GM18951 (cell line): ENCODE measurements at regions not wholly inside any gene's neighbourhood (a gene's known extent, or its start where the extent isn't known, plus 50 kb on each side); places are given as distances from the start of the nearest gene placed in this dataset.

Experiments
- POLR2A ChIP-seq: IDR thresholded peaks from 4 replicates; pipeline ENCODE4 v1.6.1; 2011; ENCODE audit warnings: mild to moderate bottlenecking; ENCODE audit not compliant: insufficient read length, insufficient read depth; ENCODE audit errors: extremely low read depth
- in situ Hi-C: fragments of 300-500 bp; cut with MboI; formaldehyde crosslinking; loops from one replicate; pipeline ENCODE4 v1.12.0; 2022; ENCODE audit warnings: low sequenced_read_pairs, mixed read lengths, inconsistent platforms; ENCODE audit not compliant: unreplicated experiment

DNA sequence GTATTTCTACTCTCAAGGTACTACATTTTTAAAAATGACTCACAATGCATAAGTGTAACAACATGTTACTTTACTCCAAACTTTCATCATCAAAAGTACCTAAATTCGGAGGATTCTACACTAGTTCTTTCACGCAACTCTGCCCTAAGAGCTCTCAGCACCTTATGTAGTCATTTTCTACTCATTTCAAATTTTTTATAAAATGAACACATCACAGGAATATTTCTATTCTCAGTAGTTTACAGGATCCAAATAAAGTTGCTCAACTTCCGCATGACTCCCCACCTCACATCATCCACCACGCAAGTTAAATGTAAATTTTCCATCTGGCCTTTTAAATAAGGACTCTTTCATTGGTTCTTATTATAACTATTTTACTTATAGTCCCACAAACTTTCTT is 344.9 kb upstream of the MANEA start:
- no peak for TF ChIP-seq POLR2A
- in situ Hi-C loops, result no loop called here

- in situ Hi-C loops, result no loop called here
- TF ChIP-seq POLR2A, result no peak
Observed at GRCh38 chr6:95233879-95234278, 343.5 kb upstream of the MANEA start.

DNA sequence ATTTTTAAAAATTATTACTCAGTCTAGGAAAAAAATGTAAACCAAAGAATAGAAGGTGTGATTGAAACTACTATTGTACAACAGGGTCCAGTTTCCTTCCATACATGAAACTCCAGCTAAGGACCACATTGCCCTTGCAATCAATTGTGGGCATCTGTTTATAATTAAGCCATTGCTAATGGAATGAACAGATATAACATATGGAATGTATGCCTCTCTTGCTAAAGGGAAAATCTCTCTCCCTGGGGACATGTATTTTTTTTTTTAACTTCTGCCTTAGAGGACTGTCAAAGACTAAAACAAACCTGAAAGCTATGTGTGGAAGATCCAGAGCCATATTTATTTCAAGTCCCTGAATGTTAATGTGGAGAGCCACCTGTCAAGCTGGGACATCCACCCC is 336.8 kb upstream of the MANEA start:
- in situ Hi-C loops, result no loop called here
- no peak for TF ChIP-seq POLR2A

DNA sequence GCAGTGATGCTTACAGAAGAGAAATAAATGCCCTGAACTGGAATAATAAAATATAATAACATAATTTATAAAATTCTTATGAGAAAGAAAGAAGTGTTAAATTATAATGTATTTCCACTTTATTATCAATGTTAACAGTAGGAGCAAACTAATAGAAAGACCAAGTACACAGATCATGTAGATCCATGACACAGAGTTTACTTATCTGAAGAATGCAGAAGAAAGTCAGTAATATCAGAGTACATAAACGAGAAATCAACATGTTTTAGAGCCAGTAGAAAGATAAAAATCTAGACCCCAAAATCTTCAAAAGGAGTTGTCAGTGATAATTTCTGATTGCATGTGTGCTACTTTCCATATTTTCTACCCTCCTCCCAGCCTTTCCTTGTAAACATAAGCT is 334.8 kb upstream of the MANEA start:
- in situ Hi-C loops, result no loop called here
- no peak for TF ChIP-seq POLR2A

- TF ChIP-seq POLR2A, result no peak
- in situ Hi-C loops, result no loop called here
Observed at GRCh38 chr6:95243053-95243452, 334.3 kb upstream of the MANEA start.

DNA sequence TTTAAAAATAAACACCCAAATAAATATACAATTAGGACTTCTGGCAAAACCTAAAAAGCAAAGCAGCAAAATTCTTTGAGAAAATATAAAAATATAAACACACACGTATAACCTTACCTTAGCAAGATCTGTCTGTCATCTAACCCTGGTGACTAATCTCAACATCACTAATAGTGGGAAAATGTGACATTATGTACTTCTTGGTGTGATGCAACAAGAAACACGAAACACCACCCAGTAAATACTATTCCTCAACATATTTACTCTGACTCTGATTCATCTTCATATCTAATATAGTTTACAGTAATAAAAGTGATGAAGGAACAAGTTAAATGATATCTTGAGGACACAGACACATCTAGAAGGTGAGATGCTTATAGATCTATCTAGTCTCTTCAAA is 332.6 kb upstream of the MANEA start:
- no peak for TF ChIP-seq POLR2A
- in situ Hi-C loops, result no loop called here

DNA sequence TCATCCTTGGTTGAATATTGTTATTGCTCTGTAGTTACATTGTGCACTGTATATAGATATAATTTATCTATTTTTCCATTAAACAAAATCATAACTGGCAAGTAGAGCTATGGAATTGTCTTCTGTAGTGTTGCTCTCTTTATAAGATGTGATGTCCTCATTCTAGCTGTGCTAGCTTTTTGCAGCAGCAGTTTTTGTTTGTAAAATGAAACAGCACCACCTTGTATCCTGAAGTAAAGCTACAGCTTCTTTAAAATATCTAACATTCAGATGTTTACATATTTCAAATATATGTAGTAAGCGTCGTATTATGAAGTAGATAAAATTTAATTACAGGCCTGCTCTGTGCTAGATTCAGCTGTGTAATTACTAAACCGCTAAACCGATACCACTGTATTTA is 328.8 kb upstream of the MANEA start:
- TF ChIP-seq POLR2A, result no peak
- in situ Hi-C loops, result no loop called here

DNA sequence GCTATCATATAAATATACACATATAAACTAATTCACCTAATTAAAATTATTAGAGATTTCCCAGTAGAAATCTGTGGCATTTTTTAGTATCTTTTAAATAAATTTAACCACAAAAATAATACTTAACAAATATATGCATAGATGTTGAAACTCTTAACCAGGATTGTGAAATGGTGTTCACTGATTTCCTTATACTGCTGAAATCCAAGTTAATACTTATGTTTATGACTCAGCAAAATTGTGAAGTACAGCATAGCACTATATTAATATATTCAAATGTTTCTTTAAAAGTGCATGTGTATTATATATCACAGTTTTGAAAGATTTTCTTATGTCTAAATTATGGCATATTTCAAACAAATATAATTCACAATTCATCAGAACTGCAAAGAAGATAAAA is 328.2 kb upstream of the MANEA start:
- in situ Hi-C loops, result no loop called here
- TF ChIP-seq POLR2A, result no peak

DNA sequence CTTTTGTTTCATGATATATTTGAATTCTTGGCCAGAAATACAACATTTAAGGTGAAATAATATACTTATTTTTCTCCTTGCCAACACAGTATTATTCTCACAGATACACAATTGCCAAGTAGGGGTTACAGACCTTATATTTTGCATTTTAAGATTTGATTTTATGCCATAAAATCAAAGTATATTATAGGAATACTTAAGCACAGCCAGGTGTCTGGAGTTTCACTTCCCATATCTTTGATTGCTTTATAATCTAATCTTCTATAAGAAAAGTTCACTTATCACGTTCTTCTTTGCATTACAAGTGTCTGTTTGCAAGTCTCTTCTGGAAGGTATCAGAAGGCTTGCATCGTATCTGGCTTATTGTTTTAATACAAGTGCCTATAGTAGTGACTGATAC is 327.7 kb upstream of the MANEA start:
- no peak for TF ChIP-seq POLR2A
- in situ Hi-C loops, result no loop called here

DNA sequence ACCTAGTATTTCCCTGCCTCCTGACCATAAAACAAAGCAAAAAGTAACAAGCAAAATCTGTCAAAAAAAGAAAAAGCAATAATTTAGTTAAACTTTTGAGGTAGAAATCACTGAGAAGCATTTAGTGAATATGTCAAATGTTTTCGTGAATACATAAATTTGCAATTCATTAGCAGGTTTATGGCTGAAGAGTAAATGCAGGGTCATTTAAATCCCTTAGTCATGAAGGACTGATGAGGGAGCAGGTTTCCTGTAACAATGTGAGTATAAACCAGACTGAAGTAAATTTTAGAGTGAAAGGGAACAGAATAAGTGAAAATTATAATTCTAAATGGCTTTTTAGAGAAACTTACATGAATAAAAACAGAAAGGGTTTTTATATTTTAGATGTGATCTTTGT is 313.5 kb upstream of the MANEA start:
- in situ Hi-C loops, result no loop called here

DNA sequence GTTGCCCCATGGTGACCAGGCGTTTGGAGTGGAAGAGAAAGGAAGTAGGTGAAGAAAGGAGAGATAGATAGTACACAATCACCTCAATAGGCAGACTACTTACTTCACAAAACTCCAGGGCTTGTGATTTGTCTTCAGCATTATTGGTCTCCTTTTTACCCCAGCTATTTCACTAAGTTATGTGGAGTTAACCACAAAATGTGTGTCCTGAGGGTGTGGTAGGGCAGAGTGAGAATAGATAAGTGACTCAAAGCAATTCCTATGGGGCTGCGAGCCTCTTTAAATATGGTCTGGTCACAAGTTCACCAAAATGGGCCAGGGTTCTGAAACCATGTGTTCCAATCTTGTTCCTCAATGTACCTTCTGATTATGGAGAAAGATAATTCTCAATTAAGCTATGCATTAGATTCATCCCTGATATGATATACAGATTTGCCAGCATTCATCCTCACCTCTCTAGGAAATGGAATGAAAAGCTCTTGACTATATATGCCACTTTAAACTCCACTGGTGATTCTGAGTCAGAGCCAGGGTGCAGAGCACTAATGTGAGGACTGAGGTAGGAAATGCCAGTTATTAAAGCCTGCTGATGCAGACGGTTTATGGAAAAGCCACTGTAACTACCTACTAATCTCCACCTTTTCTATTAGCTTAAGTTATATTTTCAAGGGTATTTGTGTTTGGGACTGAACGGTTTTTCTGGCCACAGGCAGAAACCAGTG is 310.6 kb upstream of the MANEA start:
- in situ Hi-C loops, result no loop called here
- TF ChIP-seq POLR2A, result no peak

More for the DNA sequence above, 313.5 kb upstream of the MANEA start:
- no peak for TF ChIP-seq POLR2A

DNA sequence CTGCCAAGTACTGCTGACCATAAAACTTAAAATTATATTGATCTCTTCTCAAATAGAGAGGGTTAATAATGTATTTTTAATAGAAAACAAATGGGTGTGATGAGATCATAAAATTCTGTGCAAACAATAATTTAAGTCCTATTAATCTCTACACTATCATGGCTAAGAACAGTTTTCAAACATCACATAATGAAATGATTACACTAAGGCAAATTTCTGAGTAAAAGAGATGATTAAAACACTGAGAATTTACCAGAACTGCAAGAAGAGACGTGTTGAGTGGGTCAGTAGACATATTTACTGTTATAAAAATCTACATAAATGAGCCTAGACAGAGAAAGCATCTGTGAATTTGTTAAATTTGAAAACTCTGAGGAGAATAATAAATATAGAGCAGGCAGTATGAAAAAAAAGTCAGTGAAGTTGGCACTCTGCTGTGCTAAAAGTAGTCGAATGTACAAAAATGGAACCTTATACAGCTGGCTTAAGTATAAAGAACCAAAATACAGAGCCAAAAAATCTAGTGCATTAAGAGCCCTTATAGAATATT is 302.6 kb upstream of the MANEA start:
- in situ Hi-C loops, result no loop called here
- TF ChIP-seq POLR2A, result no peak

- in situ Hi-C loops, result no loop called here
- TF ChIP-seq POLR2A, result no peak
Observed at GRCh38 chr6:95279616-95280015, 297.7 kb upstream of the MANEA start.

DNA sequence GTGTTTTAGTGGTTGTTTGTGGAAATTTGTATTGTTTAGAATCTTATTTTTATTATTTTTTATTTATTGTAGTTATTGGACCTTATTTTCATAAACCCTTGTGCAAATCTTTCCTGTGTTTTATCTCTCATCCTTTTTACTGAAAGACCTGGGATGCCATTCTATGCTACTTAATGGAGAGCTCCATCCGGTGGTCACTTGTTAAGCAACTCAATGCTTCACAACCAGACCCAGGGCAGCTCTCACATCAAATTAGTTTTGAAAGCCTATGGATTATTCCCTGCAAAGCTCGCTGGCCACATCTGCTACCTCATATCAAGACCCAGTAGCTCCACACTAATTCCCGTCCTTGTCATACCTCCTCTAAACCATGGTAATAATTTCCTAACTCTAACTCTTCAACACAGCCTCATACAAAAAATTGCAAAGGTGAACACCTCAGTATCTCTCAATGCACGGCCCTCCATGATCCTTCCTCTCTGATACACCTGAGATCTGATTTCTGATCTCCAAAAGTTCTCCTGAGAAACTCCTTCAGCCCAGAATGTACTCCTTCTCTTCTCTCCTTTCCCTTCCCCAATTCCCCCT is 296.6 kb upstream of the MANEA start:
- no peak for TF ChIP-seq POLR2A
- in situ Hi-C loops, result no loop called here
